ENCODE measurements at regions not wholly inside any gene's neighbourhood (a gene's known extent, or its start where the extent isn't known, plus 50 kb on each side); places are given as distances from the start of the nearest gene placed in this dataset.
"Not testable (repeated sequence)": the region's sequence is repeated elsewhere in the genome, so short reads cannot be mapped to it uniquely, and the experiment has no call there.

GRCh38 chr12:58336581-58337242 is 395.3 kb downstream of the ATP23 start:
- intact Hi-C loops (cut with DNase I); DNase-seq (ENCODE audit: low spot score): not testable (repeated sequence)

- DNase-seq (ENCODE audit: low spot score); intact Hi-C loops (cut with DNase I): not testable (repeated sequence)
Measured at GRCh38 chr12:58337539-58337938, 396.2 kb downstream of the ATP23 start.

GRCh38 chr12:58341791-58342190 is 400.4 kb downstream of the ATP23 start:
- intact Hi-C loops (cut with DNase I): loop anchor here in 1 of 2 donors (10.0 kb wide), 1 partner anchor 193 kb away; no protein-coding TSS in a partner anchor
- no peak for DNase-seq (ENCODE audit: low spot score)

- intact Hi-C loops (cut with DNase I): loop anchor here in 1 of 2 donors (10.0 kb wide), 1 partner anchor 192 kb away; no protein-coding TSS in a partner anchor
- no peak for DNase-seq (ENCODE audit: low spot score)
Measured at GRCh38 chr12:58342736-58343135, 401.4 kb downstream of the ATP23 start.

GRCh38 chr12:58346032-58346632 is 404.8 kb downstream of the ATP23 start:
- intact Hi-C loops (cut with DNase I): loop anchor here in 1 of 2 donors (10.0 kb wide), 1 partner anchor 189 kb away; no protein-coding TSS in a partner anchor
- DNase-seq (ENCODE audit: low spot score): no peak

- intact Hi-C loops (cut with DNase I): loop anchor here in 1 of 2 donors (10.0 kb wide), 1 partner anchor 188 kb away; no protein-coding TSS in a partner anchor
- DNase-seq (ENCODE audit: low spot score): no peak
Measured at GRCh38 chr12:58347188-58347587, 405.8 kb downstream of the ATP23 start.

- DNase-seq (ENCODE audit: low spot score): no peak
- intact Hi-C loops (cut with DNase I): loop anchor here in 1 of 2 donors (10.0 kb wide), 1 partner anchor 187 kb away; no protein-coding TSS in a partner anchor
Measured at GRCh38 chr12:58347691-58348090, 406.3 kb downstream of the ATP23 start.

- intact Hi-C loops (cut with DNase I): loop anchor here in 1 of 2 donors (10.0 kb wide), 1 partner anchor 186 kb away; no protein-coding TSS in a partner anchor
- DNase-seq (ENCODE audit: low spot score): no peak
Measured at GRCh38 chr12:58349161-58349560, 407.8 kb downstream of the ATP23 start.

- intact Hi-C loops (cut with DNase I): loop anchor here in 1 of 2 donors (10.0 kb wide), 1 partner anchor 798 kb away; no protein-coding TSS in a partner anchor
- no peak for DNase-seq (ENCODE audit: low spot score)
Measured at GRCh38 chr12:58356794-58357193, 415.4 kb downstream of the ATP23 start.

- intact Hi-C loops (cut with DNase I): loop anchor here in 1 of 2 donors (10.0 kb wide), 1 partner anchor 797 kb away; no protein-coding TSS in a partner anchor
Measured at GRCh38 chr12:58357511-58357910, 416.1 kb downstream of the ATP23 start.

GRCh38 chr12:58358369-58358768 is 417.0 kb downstream of the ATP23 start:
- DNase-seq (ENCODE audit: low spot score): no peak
- intact Hi-C loops (cut with DNase I): loop anchor here in 1 of 2 donors (10.0 kb wide), 1 partner anchor 796 kb away; no protein-coding TSS in a partner anchor

More at GRCh38 chr12:58357511-58357910, 416.1 kb downstream of the ATP23 start:
- DNase-seq (ENCODE audit: low spot score): no peak

- DNase-seq (ENCODE audit: low spot score): no peak
- intact Hi-C loops (cut with DNase I): loop anchor here in 1 of 2 donors (10.0 kb wide), 1 partner anchor 796 kb away; no protein-coding TSS in a partner anchor
Measured at GRCh38 chr12:58359084-58359483, 417.7 kb downstream of the ATP23 start.

GRCh38 chr12:58361056-58361455 is 419.7 kb downstream of the ATP23 start:
- DNase-seq (ENCODE audit: low spot score): no peak
- intact Hi-C loops (cut with DNase I): no loop called here

- DNase-seq (ENCODE audit: low spot score): no peak
- intact Hi-C loops (cut with DNase I): no loop called here
Measured at GRCh38 chr12:58363971-58364370, 422.6 kb downstream of the ATP23 start.

- intact Hi-C loops (cut with DNase I): no loop called here
- DNase-seq (ENCODE audit: low spot score): no peak
Measured at GRCh38 chr12:58364389-58365086, 423.2 kb downstream of the ATP23 start.

GRCh38 chr12:58365087-58365390 is 423.7 kb downstream of the ATP23 start:
- no peak for DNase-seq (ENCODE audit: low spot score)
- intact Hi-C loops (cut with DNase I): no loop called here

- intact Hi-C loops (cut with DNase I): no loop called here
- no peak for DNase-seq (ENCODE audit: low spot score)
Measured at GRCh38 chr12:58367041-58367440, 425.7 kb downstream of the ATP23 start.

GRCh38 chr12:58368001-58368400 is 426.6 kb downstream of the ATP23 start:
- intact Hi-C loops (cut with DNase I): no loop called here
- no peak for DNase-seq (ENCODE audit: low spot score)

GRCh38 chr12:58369576-58369975 is 428.2 kb downstream of the ATP23 start:
- intact Hi-C loops (cut with DNase I): no loop called here
- no peak for DNase-seq (ENCODE audit: low spot score)

GRCh38 chr12:58372298-58372697 is 430.9 kb downstream of the ATP23 start:
- intact Hi-C loops (cut with DNase I): no loop called here

More at GRCh38 chr12:58372298-58372697, 430.9 kb downstream of the ATP23 start:
- no peak for DNase-seq (ENCODE audit: low spot score)
